Kidney epithelial cell (primary cell): ENCODE measurements at regions not wholly inside any gene's neighbourhood (a gene's known extent, or its start where the extent isn't known, plus 50 kb on each side); places are given as distances from the start of the nearest gene placed in this dataset.
"Not testable (repeated sequence)": the region's sequence is repeated elsewhere in the genome, so short reads cannot be mapped to it uniquely, and the experiment has no call there.

ENCODE experiments used
- DNase-seq: peaks from one replicate; pipeline ENCODE4 v3.0.0-alpha.2; 2010; ENCODE audit warnings: low read depth
- H3K27me3 ChIP-seq: 2 replicates; pipeline ENCODE4 v1.6.0; 2011; ENCODE audit warnings: low read length; ENCODE audit not compliant: control insufficient read depth, insufficient read depth
- H3K36me3 ChIP-seq: 2 replicates; pipeline ENCODE4 v1.5.1; 2011; ENCODE audit warnings: low read length; ENCODE audit not compliant: control insufficient read depth, insufficient read depth
- H3K4me3 ChIP-seq: 2 replicates; pipeline ENCODE4 v1.5.1; 2011; ENCODE audit warnings: low read depth, mild to moderate bottlenecking, control low read depth, low read length
- TF ChIP-seq, protein P1 (sequence below): IDR thresholded peaks from 2 replicates; pipeline ENCODE4 v1.5.1; 2011; ENCODE audit warnings: mild to moderate bottlenecking, moderate library complexity, low read length, control low read depth, inconsistent platforms; ENCODE audit not compliant: insufficient read depth, poor library complexity, severe bottlenecking

DNA sequence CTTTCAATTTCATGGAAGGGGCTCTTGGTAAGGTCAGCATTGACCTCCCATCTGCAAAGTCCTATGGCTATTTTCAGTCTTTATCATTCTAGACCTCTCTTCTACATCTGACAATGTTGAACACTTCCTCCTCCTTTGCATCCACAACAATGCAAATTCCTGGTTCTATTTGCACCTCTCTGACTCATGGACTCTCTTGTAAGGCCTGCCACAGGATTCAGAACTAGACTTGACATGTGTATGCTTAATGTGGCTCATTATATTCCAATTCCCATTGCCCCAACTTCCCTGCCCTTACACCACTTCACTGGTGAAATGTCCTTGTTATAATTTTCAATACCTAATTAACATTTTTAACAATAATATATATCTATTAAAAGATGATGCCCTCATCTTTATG, 314.3 kb upstream of the FGF13 start:
- H3K36me3 ChIP-seq: no peaks in the 10 kb centered on the region
- H3K27me3 ChIP-seq: no peaks in the 10 kb centered on the region
- DNase-seq: no peak
- TF ChIP-seq, protein P1, sequence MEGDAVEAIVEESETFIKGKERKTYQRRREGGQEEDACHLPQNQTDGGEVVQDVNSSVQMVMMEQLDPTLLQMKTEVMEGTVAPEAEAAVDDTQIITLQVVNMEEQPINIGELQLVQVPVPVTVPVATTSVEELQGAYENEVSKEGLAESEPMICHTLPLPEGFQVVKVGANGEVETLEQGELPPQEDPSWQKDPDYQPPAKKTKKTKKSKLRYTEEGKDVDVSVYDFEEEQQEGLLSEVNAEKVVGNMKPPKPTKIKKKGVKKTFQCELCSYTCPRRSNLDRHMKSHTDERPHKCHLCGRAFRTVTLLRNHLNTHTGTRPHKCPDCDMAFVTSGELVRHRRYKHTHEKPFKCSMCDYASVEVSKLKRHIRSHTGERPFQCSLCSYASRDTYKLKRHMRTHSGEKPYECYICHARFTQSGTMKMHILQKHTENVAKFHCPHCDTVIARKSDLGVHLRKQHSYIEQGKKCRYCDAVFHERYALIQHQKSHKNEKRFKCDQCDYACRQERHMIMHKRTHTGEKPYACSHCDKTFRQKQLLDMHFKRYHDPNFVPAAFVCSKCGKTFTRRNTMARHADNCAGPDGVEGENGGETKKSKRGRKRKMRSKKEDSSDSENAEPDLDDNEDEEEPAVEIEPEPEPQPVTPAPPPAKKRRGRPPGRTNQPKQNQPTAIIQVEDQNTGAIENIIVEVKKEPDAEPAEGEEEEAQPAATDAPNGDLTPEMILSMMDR: no peak
- H3K4me3 ChIP-seq: no peak overlapping the region

DNA sequence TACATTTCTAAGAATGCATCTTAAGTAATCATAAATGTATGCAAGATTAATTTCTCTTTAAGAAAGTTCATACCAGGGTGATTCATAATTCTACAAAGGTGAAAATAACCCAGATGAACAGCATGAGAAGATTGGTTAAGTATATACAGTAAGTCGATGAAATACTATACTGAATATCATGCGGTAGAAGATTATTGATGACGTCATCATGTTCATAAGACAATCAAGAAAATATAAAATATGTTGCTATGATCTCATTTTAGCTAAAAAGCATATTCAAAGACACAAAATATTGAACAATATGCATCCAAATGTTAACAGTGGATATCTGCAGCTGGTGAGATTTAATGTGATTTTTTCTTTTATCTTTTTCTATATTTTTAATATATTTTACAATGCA, 312.0 kb upstream of the FGF13 start:
- DNase-seq: no peak
- Histone ChIP-seq H3K27me3 (no peaks in the 10 kb centered on the region), H3K36me3 (no peaks in the 10 kb centered on the region), H3K4me3 (no peak overlapping the region)
- TF ChIP-seq, protein P1: no peak

DNA sequence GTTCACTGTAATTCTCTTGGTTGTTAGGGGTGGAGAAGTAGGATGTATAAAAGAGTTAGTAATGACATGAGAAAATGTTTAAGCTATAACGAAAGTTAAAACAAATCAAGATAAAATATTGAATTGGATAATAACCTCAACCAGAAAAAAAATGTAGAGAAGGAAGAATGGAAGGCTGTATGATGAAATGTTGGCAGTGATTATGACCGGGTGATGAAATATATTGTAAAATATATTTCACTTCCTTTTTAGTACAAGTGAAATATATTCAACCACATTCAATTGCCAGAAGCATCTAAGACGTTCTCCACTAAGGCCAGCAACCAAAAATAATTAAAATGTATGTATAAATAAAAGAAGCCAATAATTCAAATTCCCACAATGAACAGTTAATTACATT, 309.3 kb upstream of the FGF13 start:
- no peak for DNase-seq

DNA sequence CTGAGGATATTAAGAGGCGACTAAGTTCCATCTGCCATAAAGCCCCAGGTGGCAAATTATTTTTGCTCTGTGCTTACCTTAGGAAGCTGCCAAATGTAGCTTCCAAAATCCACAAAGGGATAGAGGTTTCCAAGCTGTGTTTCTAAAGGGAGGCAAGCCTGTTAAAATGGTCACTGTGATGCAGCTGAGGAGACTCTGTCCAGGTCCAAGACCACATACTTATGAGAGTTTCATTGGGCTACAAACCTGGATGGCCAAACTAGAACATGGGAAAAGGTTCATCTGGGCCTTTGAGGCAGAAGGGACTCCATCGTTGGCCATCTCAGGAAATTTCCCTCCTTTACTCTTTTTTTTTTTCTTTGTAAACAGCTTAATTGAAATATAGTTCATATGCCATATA, 306.9 kb upstream of the FGF13 start:
- DNase-seq: no peak
- H3K36me3 ChIP-seq: no peaks in the 10 kb centered on the region
- TF ChIP-seq, protein P1: no peak
- H3K4me3 ChIP-seq: no peak overlapping the region
- no peaks in the 10 kb centered on the region for H3K27me3 ChIP-seq

More for the DNA sequence above, 309.3 kb upstream of the FGF13 start:
- Histone ChIP-seq H3K4me3 (no peak overlapping the region), H3K27me3 (no peaks in the 10 kb centered on the region), H3K36me3 (no peaks in the 10 kb centered on the region)
- TF ChIP-seq, protein P1: no peak

DNA sequence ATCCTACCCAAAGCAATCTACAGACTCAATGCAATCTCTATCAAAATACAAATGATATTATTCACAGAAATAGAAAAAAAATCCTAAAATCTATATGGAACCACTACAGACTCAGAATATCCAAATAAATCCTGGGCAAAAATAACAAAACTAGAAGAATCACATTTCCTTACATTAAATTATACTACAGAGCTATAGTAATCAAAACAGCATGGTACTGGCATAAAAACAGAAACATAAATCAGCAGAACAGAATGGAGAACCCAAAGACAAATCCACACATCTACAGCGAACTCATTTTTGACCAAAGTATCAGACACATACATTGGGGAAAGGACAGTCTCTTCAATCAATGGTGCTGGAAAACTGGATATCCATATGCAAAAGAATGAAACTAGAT, 304.1 kb upstream of the FGF13 start:
- H3K36me3 ChIP-seq: no peaks in the 10 kb centered on the region
- no peak for DNase-seq
- TF ChIP-seq, protein P1: no peak
- no peak overlapping the region for H3K4me3 ChIP-seq
- H3K27me3 ChIP-seq: no peaks in the 10 kb centered on the region

DNA sequence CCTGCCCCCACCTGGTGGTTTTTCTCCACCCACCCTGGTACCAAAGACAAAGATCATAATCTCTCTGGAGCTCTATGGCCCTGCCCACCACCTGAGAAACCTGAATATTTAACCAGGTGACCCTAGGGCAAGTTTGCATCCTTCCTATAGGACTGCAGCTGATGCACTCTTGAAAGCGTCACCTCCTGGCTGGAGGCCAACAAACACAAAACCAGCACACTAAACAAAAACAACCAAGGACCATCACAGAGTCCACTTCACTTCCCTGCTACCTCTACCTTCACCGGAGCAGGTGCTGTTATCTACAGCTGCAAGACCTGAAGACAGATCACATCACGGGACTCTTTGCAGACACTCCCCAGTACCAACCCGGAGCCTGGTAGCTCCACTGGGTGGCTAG, 296.7 kb upstream of the FGF13 start:
- no peaks in the 10 kb centered on the region for H3K27me3 ChIP-seq
- H3K36me3 ChIP-seq: no peaks in the 10 kb centered on the region
- no peak for DNase-seq
- no peak overlapping the region for H3K4me3 ChIP-seq
- TF ChIP-seq, protein P1: no peak

DNA sequence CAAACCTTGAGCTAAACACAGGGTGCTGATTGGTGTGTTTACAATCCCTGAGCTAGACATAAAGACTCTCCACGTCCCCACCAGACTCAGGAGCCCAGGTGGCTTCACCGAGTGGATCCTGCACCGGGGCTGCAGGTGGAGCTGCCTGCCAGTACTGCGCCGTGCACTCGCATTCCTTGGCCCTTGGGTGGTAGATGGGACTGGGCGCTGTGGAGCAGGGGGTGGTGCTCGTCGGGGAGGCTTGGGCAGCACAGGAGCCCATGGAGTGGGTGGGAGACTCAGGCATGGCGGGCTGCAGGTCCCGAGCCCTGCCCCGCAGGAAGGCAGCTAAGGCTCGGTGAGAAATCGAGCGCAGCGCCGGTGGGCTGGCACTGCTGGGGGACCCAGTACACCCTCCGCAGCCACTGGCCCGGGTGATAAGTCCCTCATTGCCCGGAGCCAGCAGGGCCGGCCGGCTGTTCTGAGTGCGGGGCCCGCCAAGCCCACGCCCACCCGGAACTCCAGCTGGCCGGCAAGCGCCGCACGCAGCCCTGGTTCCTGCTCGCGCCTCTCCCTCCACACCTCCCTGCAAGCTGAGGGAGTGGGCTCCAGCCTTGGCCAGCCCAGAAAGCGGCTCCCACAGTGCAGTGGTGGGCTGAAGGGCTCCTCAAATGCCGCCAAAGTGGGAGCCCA, 292.5 kb upstream of the FGF13 start:
- not testable (repeated sequence) for H3K4me3 ChIP-seq, H3K27me3 ChIP-seq, H3K36me3 ChIP-seq, DNase-seq
